HCT116 (cell line): ENCODE measurements at regions not wholly inside any gene's neighbourhood (a gene's known extent, or its start where the extent isn't known, plus 50 kb on each side); places are given as distances from the start of the nearest gene placed in this dataset.

Experiments used
- ATAC-seq: fragments of 200-7000 bp; cut with Tn5 transposase; 2 replicates; pipeline ENCODE4 v1.9.1; 2020; ENCODE audit warnings: mild to moderate bottlenecking, moderate library complexity
- BruUV-seq: library from RNA; stranded (reverse); fragments of 400-500 nt; replicated peaks from 2 replicates; lab custom pipeline; 2021; lab: Mats Ljungman, UMichigan
- CTCF ChIA-PET: fragments of 300-600 bp; sonication (Branson Sonifier 250); formaldehyde crosslinking; loops from one replicate; lab custom pipeline; 2021; ENCODE audit warnings: antibody characterized with exemption; lab: Charles Lee
- POLR2A ChIA-PET: fragments of 300-600, 350-600 bp; sonication (Branson Sonifier 250); formaldehyde crosslinking; loops from one replicate; lab custom pipeline; 2021; ENCODE audit warnings: antibody characterized with exemption; lab: Charles Lee
- RAD21 ChIA-PET, 2 experiments: fragments of 300-600 bp; sonication (Branson Sonifier 250); formaldehyde crosslinking; loops; one replicate each; lab custom pipeline; 2023; ENCODE audit warnings: low total read pairs in 2 of 2; ENCODE audit not compliant: uncharacterized antibody in 2 of 2, unreplicated experiment in 2 of 2, low non-redundant PET in 1 of 2; lab: Charles Lee
- DNase-seq: peaks from one replicate; pipeline ENCODE4 v3.0.0-alpha.2; 2010; ENCODE audit warnings: low read depth, low spot score
- H2AFZ ChIP-seq: fragments of 200-600 bp; shearing (Covaris generic), sonication (generic); 2 replicates; pipeline ENCODE4 v1.6.1; 2017; ENCODE audit warnings: low read depth, mixed run types, mixed read lengths, antibody characterized with exemption, low read length; ENCODE audit not compliant: poor library complexity, severe bottlenecking
- H3K27ac ChIP-seq: 2 replicates; pipeline ENCODE4 v1.5.1; 2012; ENCODE audit warnings: low read depth, low read length
- H3K27me3 ChIP-seq: fragments of 200-600 bp; sonication (generic); 2 replicates; pipeline ENCODE4 v1.6.1; 2016; ENCODE audit warnings: mixed run types, low read length, mixed read lengths; ENCODE audit not compliant: insufficient read depth
- H3K36me3 ChIP-seq, 2 experiments: fragments of 200-500 bp in 1 of 2; fragments of 200-600 bp in 1 of 2; sonication (Bioruptor generic) in 1 of 2; sonication (generic) in 1 of 2; 2 replicates each; pipeline versions ENCODE4 v1.5.1 to v1.6.1; 2014 to 2016; ENCODE audit warnings: low read length in 2 of 2, inconsistent platforms in 1 of 2, mixed read lengths in 1 of 2, mixed run types in 1 of 2; ENCODE audit not compliant: insufficient read depth in 2 of 2, control insufficient read depth in 1 of 2
- H3K4me1 ChIP-seq, 2 experiments: fragments of 200-600 bp in 1 of 2; sonication (generic) in 1 of 2; 2 replicates each; pipeline versions ENCODE4 v1.5.1 to v1.6.1; 2012 to 2017; ENCODE audit warnings: low read length in 2 of 2, inconsistent platforms in 1 of 2, mild to moderate bottlenecking in 1 of 2, mixed read lengths in 1 of 2, mixed run types in 1 of 2, moderate library complexity in 1 of 2; ENCODE audit not compliant: insufficient read depth in 2 of 2, control insufficient read depth in 1 of 2
- H3K4me2 ChIP-seq: fragments of 200-600 bp; sonication (generic); 2 replicates; pipeline ENCODE4 v1.6.1; 2017; ENCODE audit warnings: mixed run types, low read length, mixed read lengths
- H3K4me3 ChIP-seq, 2 experiments: fragments of 200-600 bp in 1 of 2; sonication (generic) in 1 of 2; replicated peaks in 1 of 2; 2 replicates each; pipeline ENCODE4 v1.5.1; 2011 to 2016; ENCODE audit warnings: low read length in 2 of 2, control low read depth in 1 of 2, low read depth in 1 of 2, mild to moderate bottlenecking in 1 of 2, mixed read lengths in 1 of 2, mixed run types in 1 of 2
- H3K79me2 ChIP-seq: fragments of 200-600 bp; sonication (generic); 2 replicates; pipeline ENCODE4 v1.6.1; 2017; ENCODE audit warnings: mild to moderate bottlenecking, mixed run types, low read length, moderate library complexity, mixed read lengths; ENCODE audit not compliant: insufficient read depth
- H3K9ac ChIP-seq: fragments of 200-600 bp; sonication (generic); 2 replicates; pipeline ENCODE4 v1.6.1; 2016; ENCODE audit warnings: low read length, mixed read lengths
- H3K9me2 ChIP-seq: fragments of 200-600 bp; sonication (generic), shearing (Covaris generic); 2 replicates; pipeline ENCODE4 v1.6.1; 2017; ENCODE audit warnings: mixed run types, mild to moderate bottlenecking, moderate library complexity; ENCODE audit not compliant: insufficient read depth
- H3K9me3 ChIP-seq, 2 experiments: fragments of 200-500 bp in 1 of 2; fragments of 200-600 bp in 1 of 2; sonication (Bioruptor generic) in 1 of 2; sonication (generic) in 1 of 2; 2 replicates each; pipeline ENCODE4 v1.6.1; 2014 to 2017; ENCODE audit warnings: low read length in 2 of 2, mixed read lengths in 2 of 2, inconsistent platforms in 1 of 2, low read depth in 1 of 2, mild to moderate bottlenecking in 1 of 2, mixed run types in 1 of 2, moderate library complexity in 1 of 2; ENCODE audit not compliant: control insufficient read depth in 1 of 2, insufficient read depth in 1 of 2
- H4K20me1 ChIP-seq: fragments of 200-600 bp; sonication (generic), shearing (Covaris generic); 2 replicates; pipeline ENCODE4 v1.6.1; 2017; ENCODE audit warnings: mixed run types, mild to moderate bottlenecking, moderate library complexity; ENCODE audit not compliant: insufficient read depth
- CBX3 ChIP-seq: IDR thresholded peaks from 2 replicates; pipeline ENCODE4 v1.6.1; 2012; ENCODE audit warnings: low read depth
- CEBPB ChIP-seq: IDR thresholded peaks from 2 replicates; pipeline ENCODE4 v1.6.1; 2012; ENCODE audit warnings: low read depth
- CTCF ChIP-seq, 3 experiments: fragments of 200-600 bp in 1 of 3; sonication (generic) in 1 of 3; IDR thresholded peaks in 2 of 3; conservative IDR thresholded peaks in 1 of 3; 2 replicates each; pipeline ENCODE4 v1.5.1; 2012 to 2017; ENCODE audit warnings: low read depth in 2 of 3, low read length in 2 of 3, antibody characterized with exemption in 1 of 3, borderline replicate concordance in 1 of 3, control low read depth in 1 of 3, mild to moderate bottlenecking in 1 of 3, mixed read lengths in 1 of 3, mixed run types in 1 of 3, moderate library complexity in 1 of 3; ENCODE audit not compliant: insufficient read depth in 1 of 3
- EZH2 ChIP-seq: fragments of 200-600 bp; sonication (generic); IDR thresholded peaks from 2 replicates; pipeline ENCODE4 v1.6.1; 2017; ENCODE audit warnings: antibody characterized with exemption, mixed run types
- EZH2phosphoT487 ChIP-seq: fragments of 200-600 bp; IDR thresholded peaks from 2 replicates; pipeline ENCODE4 v1.6.1; 2018; ENCODE audit warnings: antibody characterized with exemption, borderline replicate concordance
- FOSL1 ChIP-seq: IDR thresholded peaks from 2 replicates; pipeline ENCODE4 v1.6.1; 2012; ENCODE audit warnings: low read depth
- JUND ChIP-seq: IDR thresholded peaks from 2 replicates; pipeline ENCODE4 v1.6.1; 2012
- RAD21 ChIP-seq: IDR thresholded peaks from 2 replicates; pipeline ENCODE4 v1.6.1; 2012; ENCODE audit warnings: low read depth, mild to moderate bottlenecking
- SP1 ChIP-seq: IDR thresholded peaks from 2 replicates; pipeline ENCODE4 v1.6.1; 2012; ENCODE audit warnings: low read depth
- ZNF274 ChIP-seq: fragments of 200-500 bp; sonication (Bioruptor generic); IDR thresholded peaks from 2 replicates; pipeline ENCODE4 v1.6.1; 2014; ENCODE audit warnings: mild to moderate bottlenecking, low read depth, low read length, inconsistent platforms
- intact Hi-C: fragments of 100-400 bp; cut with micrococcal nuclease; formaldehyde crosslinking; loops from 2 replicates; pipeline ENCODE4 v1.10.0; 2022
- TF ChIP-seq, protein P1 (sequence below): IDR thresholded peaks from 2 replicates; pipeline ENCODE4 v1.6.1; 2012

DNA sequence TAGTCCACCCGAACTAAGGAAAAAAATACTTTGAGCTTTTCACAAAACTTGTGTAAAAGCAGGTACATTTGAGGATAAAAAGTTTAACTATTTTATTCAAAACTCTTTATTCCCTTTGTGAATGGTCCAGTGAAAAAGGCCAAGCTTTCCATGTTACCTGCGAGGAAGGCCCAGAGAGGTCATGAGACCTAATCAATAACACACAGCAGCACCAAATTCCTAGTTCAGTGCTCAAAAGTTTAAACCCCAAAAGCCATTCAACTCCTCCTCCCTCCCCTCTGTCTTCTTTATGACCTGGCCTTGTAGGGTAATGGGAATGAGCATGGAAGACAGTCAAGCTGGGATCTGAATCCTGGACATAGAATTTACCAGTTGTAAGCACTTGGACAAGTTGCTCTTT, 151.9 kb upstream of the FGGY start:
- intact Hi-C loops: loop anchor here (5.0 kb wide), 1 partner anchor 552 kb away; no protein-coding TSS in a partner anchor
- no peaks in the 10 kb centered on the region for H4K20me1 ChIP-seq
- H3K36me3 ChIP-seq: no peaks in the 10 kb centered on the region
- no peak for ATAC-seq
- no peak overlapping the region for H3K27ac ChIP-seq
- no peak overlapping the region for H3K4me2 ChIP-seq
- no peak overlapping the region for H3K4me3 ChIP-seq
- no peaks in the 10 kb centered on the region for H3K9me2 ChIP-seq
- peaks cover 12 to 59% of the 10 kb centered on the region in 2 experiments for H3K4me1 ChIP-seq
- no peak for DNase-seq
- RAD21 ChIA-PET: no interaction called here
- TF ChIP-seq, protein P1, sequence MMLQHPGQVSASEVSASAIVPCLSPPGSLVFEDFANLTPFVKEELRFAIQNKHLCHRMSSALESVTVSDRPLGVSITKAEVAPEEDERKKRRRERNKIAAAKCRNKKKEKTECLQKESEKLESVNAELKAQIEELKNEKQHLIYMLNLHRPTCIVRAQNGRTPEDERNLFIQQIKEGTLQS: no peak
- no peak for TF ChIP-seq ZNF274
- TF ChIP-seq JUND: no peak
- TF ChIP-seq CBX3: no peak
- TF ChIP-seq CTCF (IDR thresholded peaks at IDR 0.05 in 2 of 3, conservative IDR thresholded peaks at IDR 0.05 in 1 of 3; ENCODE audit: borderline replicate concordance in 1 of 3, insufficient read depth in 1 of 3, low read depth in 2 of 3, low read length in 2 of 3): no peak
- TF ChIP-seq CEBPB: no peak
- no peak for TF ChIP-seq RAD21
- TF ChIP-seq SP1: no peak
- TF ChIP-seq EZH2: no peak
- TF ChIP-seq FOSL1: no peak
- no peak for TF ChIP-seq EZH2phosphoT487
- no TSS peak for BruUV-seq
- POLR2A ChIA-PET: no interaction called here
- H3K9ac ChIP-seq: no peak overlapping the region
- H3K9me3 ChIP-seq: no peaks in the 10 kb centered on the region
- H3K27me3 ChIP-seq: no peaks in the 10 kb centered on the region
- H2AFZ ChIP-seq: no peak overlapping the region
- CTCF ChIA-PET: no interaction called here
- H3K79me2 ChIP-seq: no peaks in the 10 kb centered on the region
